K562 (cell line): ENCODE measurements at regions not wholly inside any gene's neighbourhood (a gene's known extent, or its start where the extent isn't known, plus 50 kb on each side); places are given as distances from the start of the nearest gene placed in this dataset.
"Not testable (repeated sequence)": the region's sequence is repeated elsewhere in the genome, so short reads cannot be mapped to it uniquely, and the experiment has no call there.

Source experiments
- ATAC-seq: fragments of 200-7000 bp; cut with Tn5 transposase; 3 replicates; pipeline ENCODE4 v1.9.1; 2020; ENCODE audit warnings: moderate library complexity
- BruUV-seq: library from RNA; stranded (reverse); fragments of 400-500 nt; replicated peaks from 2 replicates; lab custom pipeline; 2021; lab: Mats Ljungman, UMichigan
- CTCF ChIA-PET: fragments of 300-600 bp; formaldehyde crosslinking; extraction: SDS; loops from one replicate; lab custom pipeline; 2021; ENCODE audit warnings: low intra/inter-chr PET ratio; lab: Yijun Ruan, JAX
- POLR2A ChIA-PET: fragments of 300-600, 350-650 bp; sonication (Branson Sonifier 250); formaldehyde crosslinking; extraction: SDS; loops from one replicate; lab custom pipeline; 2021; ENCODE audit warnings: antibody characterized with exemption, inconsistent platforms; lab: Yijun Ruan, JAX
- DNase-seq, 4 experiments: peaks; one replicate each; pipeline versions ENCODE4 v3.0.0 to v3.0.0-alpha.2; 2011 to 2018; ENCODE audit warnings: low spot score in 3 of 4, mixed read lengths in 3 of 4; ENCODE audit errors: extremely low read depth in 1 of 4
- FAIRE-seq: peaks from 2 replicates; lab custom pipeline; 2011; peaks lifted over from hg19 to GRCh38; lab: Jason Lieb, UNC
- H2AFZ ChIP-seq: 2 replicates; pipeline ENCODE4 v1.6.0; 2011; ENCODE audit warnings: low read depth, low read length, control low read depth, inconsistent platforms
- H3K27ac ChIP-seq: fragments of 200-600 bp; 3 replicates; pipeline ENCODE4 v1.8.0; 2011; ENCODE audit warnings: low read depth, mild to moderate bottlenecking, control low read depth, inconsistent platforms, low read length, moderate library complexity, mixed read lengths; ENCODE audit errors: extremely low read depth
- H3K27me3 ChIP-seq, 2 experiments: fragments of 300-600 bp in 1 of 2; 2 replicates in 1 of 2; 3 replicates in 1 of 2; pipeline versions ENCODE4 v1.6.0 to v1.8.0; 2011; ENCODE audit warnings: inconsistent platforms in 2 of 2, low read length in 2 of 2, mild to moderate bottlenecking in 1 of 2, mixed read lengths in 1 of 2, moderate library complexity in 1 of 2; ENCODE audit not compliant: control insufficient read depth in 2 of 2, insufficient read depth in 2 of 2
- H3K36me3 ChIP-seq: fragments of 300-600 bp; 3 replicates; pipeline ENCODE4 v1.8.0; 2011; ENCODE audit warnings: mild to moderate bottlenecking, low read length, inconsistent platforms; ENCODE audit not compliant: control insufficient read depth, insufficient read depth
- H3K4me1 ChIP-seq, 2 experiments: fragments of 200-600 bp in 1 of 2; replicated peaks in 1 of 2; 2 replicates in 1 of 2; 3 replicates in 1 of 2; pipeline versions ENCODE4 v1.5.1 to v1.8.0; 2011; ENCODE audit warnings: inconsistent platforms in 2 of 2, low read length in 2 of 2, mild to moderate bottlenecking in 1 of 2, mixed read lengths in 1 of 2, moderate library complexity in 1 of 2; ENCODE audit not compliant: control insufficient read depth in 2 of 2, insufficient read depth in 2 of 2
- H3K4me2 ChIP-seq: 2 replicates; pipeline ENCODE4 v1.6.1; 2011; ENCODE audit warnings: low read length, control low read depth, inconsistent platforms, mixed read lengths; ENCODE audit not compliant: insufficient read depth
- H3K4me3 ChIP-seq: fragments of 200-600 bp; sonication (generic), shearing (Covaris generic); 2 replicates; pipeline ENCODE4 v1.5.1; 2016; ENCODE audit warnings: control low read depth, inconsistent platforms
- H3K79me2 ChIP-seq: fragments of 200-600 bp; 3 replicates; pipeline ENCODE4 v1.8.0; 2011; ENCODE audit warnings: low read length, inconsistent platforms; ENCODE audit not compliant: control insufficient read depth, insufficient read depth
- H3K9ac ChIP-seq, 2 experiments: 2 replicates each; pipeline versions ENCODE4 v1.6.0 to v1.6.1; 2011; ENCODE audit warnings: low read depth in 2 of 2, low read length in 2 of 2, control low read depth in 1 of 2, inconsistent platforms in 1 of 2, mild to moderate bottlenecking in 1 of 2, mixed read lengths in 1 of 2; ENCODE audit not compliant: insufficient read depth in 1 of 2
- H3K9me1 ChIP-seq: one replicate; pipeline ENCODE4 v1.6.0; 2011; ENCODE audit warnings: inconsistent platforms, mild to moderate bottlenecking, low read length, moderate library complexity; ENCODE audit not compliant: control insufficient read depth, insufficient read depth
- H3K9me3 ChIP-seq: replicated peaks from 2 replicates; pipeline ENCODE4 v1.5.1; 2011; ENCODE audit warnings: low read depth, low read length, inconsistent platforms; ENCODE audit not compliant: control insufficient read depth, insufficient read depth
- H4K20me1 ChIP-seq: replicated peaks from 2 replicates; pipeline ENCODE4 v1.6.1; 2011; ENCODE audit warnings: low read length, inconsistent platforms, mixed read lengths; ENCODE audit not compliant: control insufficient read depth, insufficient read depth
- ARID2 ChIP-seq: fragments of 450-650 bp; IDR thresholded peaks from 2 replicates; pipeline ENCODE4 v1.6.1; 2017; ENCODE audit warnings: antibody characterized with exemption, mild to moderate bottlenecking
- BMI1 ChIP-seq: fragments of 150-350 bp; IDR thresholded peaks from 2 replicates; pipeline ENCODE4 v1.6.1; 2014; ENCODE audit warnings: low read length
- ZMIZ1 ChIP-seq, 2 experiments: fragments of 150-350 bp in 1 of 2; IDR thresholded peaks; 2 replicates each; pipeline ENCODE4 v1.6.1; 2012 to 2016; ENCODE audit warnings: low read depth in 2 of 2, low read length in 2 of 2, mild to moderate bottlenecking in 1 of 2, moderate library complexity in 1 of 2
- WGBS: fragments of 100-300 bp; shearing (Covaris generic); methylation state at CpG from one replicate; pipeline ENCODE4 v1.1.6; 2016; ENCODE audit warnings: low coverage, mixed read lengths; ENCODE audit not compliant: insufficient coverage; ENCODE audit errors: missing lambda C conversion rate; 5-methylcytosine and 5-hydroxymethylcytosine counted together
- in situ Hi-C: fragments of 300-500 bp; cut with MboI; formaldehyde crosslinking; loops from 4 replicates; pipeline ENCODE4 v1.15.0; 2018; ENCODE audit warnings: inconsistent platforms, mixed read lengths
- intact Hi-C: fragments of 100-400 bp; cut with micrococcal nuclease; formaldehyde crosslinking; loops from 2 replicates; pipeline ENCODE4 v1.14.2; 2022

GRCh38 chr14:48023881-48024280 is 348.5 kb upstream of the MDGA2 start (continued):
- TF ChIP-seq ZMIZ1 (IDR thresholded peaks at IDR 0.05; ENCODE audit: low read depth in 2 of 2, low read length in 2 of 2) (no peak), BMI1 (no peak), ARID2 (no peak)

GRCh38 chr14:48011484-48011883 is 336.1 kb upstream of the MDGA2 start:
- H3K9me3 ChIP-seq, H3K27ac ChIP-seq, H3K4me1 ChIP-seq, H3K9ac ChIP-seq, H3K27me3 ChIP-seq, POLR2A ChIA-PET, DNase-seq, H3K79me2 ChIP-seq, FAIRE-seq, CTCF ChIA-PET, BruUV-seq, in situ Hi-C loops, ATAC-seq, H3K4me3 ChIP-seq, H4K20me1 ChIP-seq, intact Hi-C loops, H3K9me1 ChIP-seq, H3K4me2 ChIP-seq, H3K36me3 ChIP-seq, H2AFZ ChIP-seq: not testable (repeated sequence)
- WGBS, result 0% methylated on average over 7 of the region's 12 CpGs
